GM23338 (cell line): ENCODE measurements at regions not wholly inside any gene's neighbourhood (a gene's known extent, or its start where the extent isn't known, plus 50 kb on each side); places are given as distances from the start of the nearest gene placed in this dataset.

Source experiments
- ATAC-seq: fragments of 200-7000 bp; cut with Tn5 transposase; 3 replicates; pipeline ENCODE4 v1.9.1; 2020
- DNase-seq: peaks from one replicate; pipeline ENCODE4 v3.0.0-alpha.2; 2015; ENCODE audit warnings: low spot score
- H2AFZ ChIP-seq: fragments of 200-600 bp; sonication (generic); 2 replicates; pipeline ENCODE4 v1.8.0; 2016; ENCODE audit warnings: antibody characterized with exemption, mild to moderate bottlenecking, moderate library complexity
- H3F3A ChIP-seq: fragments of 200-600 bp; sonication (generic); replicated peaks from 2 replicates; pipeline ENCODE4 v1.8.0; 2017; ENCODE audit warnings: antibody characterized with exemption, mixed run types, low read depth
- H3K27ac ChIP-seq: fragments of 200-600 bp; sonication (generic); 2 replicates; pipeline ENCODE4 v1.6.1; 2016; ENCODE audit warnings: low read depth
- H3K27me3 ChIP-seq: fragments of 200-600 bp; sonication (generic); 2 replicates; pipeline ENCODE4 v1.8.0; 2016; ENCODE audit warnings: mild to moderate bottlenecking, mixed run types, moderate library complexity; ENCODE audit not compliant: insufficient read depth
- H3K36me3 ChIP-seq: fragments of 200-600 bp; sonication (generic); 2 replicates; pipeline ENCODE4 v1.8.0; 2016; ENCODE audit warnings: mild to moderate bottlenecking; ENCODE audit not compliant: insufficient read depth
- H3K4me1 ChIP-seq: fragments of 200-600 bp; sonication (generic); 2 replicates; pipeline ENCODE4 v1.8.0; 2016; ENCODE audit warnings: mild to moderate bottlenecking, moderate library complexity; ENCODE audit not compliant: insufficient read depth
- H3K4me2 ChIP-seq: fragments of 200-600 bp; sonication (generic); 2 replicates; pipeline ENCODE4 v1.7.1; 2017; ENCODE audit warnings: mixed run types
- H3K4me3 ChIP-seq: fragments of 200-600 bp; sonication (generic); 2 replicates; pipeline ENCODE4 v1.6.1; 2016; ENCODE audit warnings: mixed run types
- H3K79me2 ChIP-seq: fragments of 200-600 bp; sonication (generic); replicated peaks from 2 replicates; pipeline ENCODE4 v1.8.0; 2017; ENCODE audit warnings: mild to moderate bottlenecking; ENCODE audit not compliant: insufficient read depth
- H3K9me2 ChIP-seq: fragments of 200-600 bp; sonication (generic); 2 replicates; pipeline ENCODE4 v1.8.0; 2017; ENCODE audit not compliant: insufficient read depth
- H4K20me1 ChIP-seq: fragments of 200-600 bp; sonication (generic); replicated peaks from 2 replicates; pipeline ENCODE4 v1.8.0; 2017; ENCODE audit warnings: mild to moderate bottlenecking; ENCODE audit not compliant: insufficient read depth
- H3K27ac Mint-ChIP-seq: 2 replicates; pipeline ENCODE4 v1.8.0; 2020; ENCODE audit warnings: inconsistent platforms, mild to moderate bottlenecking, moderate library complexity, mixed read lengths
- H3K27me3 Mint-ChIP-seq: 3 replicates; pipeline ENCODE4 v1.8.0; 2022; ENCODE audit warnings: low read depth, mild to moderate bottlenecking, moderate library complexity, mixed read lengths, inconsistent platforms; ENCODE audit not compliant: insufficient read depth, poor library complexity
- H3K36me3 Mint-ChIP-seq: 3 replicates; pipeline ENCODE4 v1.8.0; 2021; ENCODE audit warnings: low read depth, mild to moderate bottlenecking, inconsistent platforms, moderate library complexity, mixed read lengths
- H3K4me1 Mint-ChIP-seq: 3 replicates; pipeline ENCODE4 v1.8.0; 2020; ENCODE audit warnings: mild to moderate bottlenecking, inconsistent platforms, mixed read lengths
- H3K4me3 Mint-ChIP-seq: 3 replicates; pipeline ENCODE4 v1.8.0; 2021; ENCODE audit warnings: moderate library complexity, mild to moderate bottlenecking, inconsistent platforms, mixed read lengths
- H3K9me3 Mint-ChIP-seq: 3 replicates; pipeline ENCODE4 v1.8.0; 2020; ENCODE audit warnings: moderate library complexity, mild to moderate bottlenecking, inconsistent platforms, mixed read lengths
- CREB1 ChIP-seq: fragments of 250-450 bp; sonication (Bioruptor Pico); IDR thresholded peaks from 2 replicates; pipeline ENCODE4 v1.5.0; 2020; ENCODE audit warnings: low read depth, mild to moderate bottlenecking, moderate library complexity
- EZH2 ChIP-seq: fragments of 200-600 bp; sonication (generic); IDR thresholded peaks from one replicate; pipeline ENCODE4 v1.8.0; 2017; ENCODE audit warnings: antibody characterized with exemption, mild to moderate bottlenecking, low read depth; ENCODE audit not compliant: unreplicated experiment
- EZH2phosphoT487 ChIP-seq: fragments of 200-600 bp; sonication (generic); IDR thresholded peaks from one replicate; pipeline ENCODE4 v1.8.1; 2018; ENCODE audit warnings: antibody characterized with exemption; ENCODE audit not compliant: unreplicated experiment
- JUNB ChIP-seq: IDR thresholded peaks from one replicate; pipeline ENCODE4 v1.6.1; 2016; ENCODE audit warnings: antibody characterized with exemption; ENCODE audit not compliant: unreplicated experiment
- NANOG ChIP-seq: IDR thresholded peaks from 2 replicates; pipeline ENCODE4 v1.6.1; 2016; ENCODE audit warnings: antibody characterized with exemption, borderline replicate concordance
- POLR2AphosphoS5 ChIP-seq: IDR thresholded peaks from 2 replicates; pipeline ENCODE4 v1.6.1; 2016; ENCODE audit warnings: antibody characterized with exemption, low read depth
- STAT1 ChIP-seq: IDR thresholded peaks from one replicate; pipeline ENCODE4 v1.6.1; 2016; ENCODE audit warnings: antibody characterized with exemption; ENCODE audit not compliant: unreplicated experiment
- ZNF114 ChIP-seq: fragments of 250-450 bp; sonication (Bioruptor Pico); IDR thresholded peaks from 2 replicates; pipeline ENCODE4 v1.5.0; 2020; ENCODE audit warnings: mild to moderate bottlenecking, moderate library complexity
- ZNF331 ChIP-seq: fragments of 250-450 bp; sonication (Bioruptor Pico); IDR thresholded peaks from 2 replicates; pipeline ENCODE4 v1.5.0; 2020; ENCODE audit warnings: low read depth, mild to moderate bottlenecking, moderate library complexity
- TF ChIP-seq, protein P1 (sequence below): IDR thresholded peaks from one replicate; pipeline ENCODE4 v1.6.1; 2018; ENCODE audit warnings: antibody characterized with exemption; ENCODE audit not compliant: unreplicated experiment
- TF ChIP-seq, protein P2 (sequence below): fragments of 250-450 bp; sonication (Bioruptor Pico); IDR thresholded peaks from 2 replicates; pipeline ENCODE4 v1.5.0; 2020; ENCODE audit warnings: mild to moderate bottlenecking, moderate library complexity
- TF ChIP-seq, protein P3 (sequence below): IDR thresholded peaks from 2 replicates; pipeline ENCODE4 v1.6.1; 2016; ENCODE audit warnings: antibody characterized with exemption
- TF ChIP-seq, protein P4 (sequence below), 2 experiments: fragments of 200-600 bp in 1 of 2; sonication (generic) in 1 of 2; conservative IDR thresholded peaks; 2 replicates each; pipeline versions ENCODE4 v1.5.1 to v1.6.1; 2016 to 2017; ENCODE audit warnings: antibody characterized with exemption in 2 of 2, low read depth in 2 of 2, mild to moderate bottlenecking in 2 of 2, moderate library complexity in 1 of 2

DNA sequence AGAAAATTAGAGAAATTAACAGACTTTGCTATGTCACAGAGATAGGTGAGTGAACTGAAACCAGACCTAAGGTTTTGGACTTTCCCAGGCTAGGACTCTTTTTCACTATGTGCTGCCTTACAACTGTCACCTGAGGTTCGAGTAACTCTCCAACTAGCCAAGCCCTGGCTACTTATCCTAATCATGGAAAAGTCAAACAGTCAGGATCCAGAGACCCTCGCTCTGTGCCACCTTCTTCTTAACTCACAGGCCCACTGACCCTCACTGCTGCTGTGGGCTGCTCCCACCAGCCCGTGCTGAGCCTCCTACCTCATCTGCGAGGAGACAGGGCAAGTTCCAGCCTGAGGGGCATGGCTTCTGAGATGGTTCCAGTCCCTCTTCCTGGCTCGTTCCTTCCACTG is 211.4 kb upstream of the KLF14 start:
- Histone ChIP-seq H3K79me2 (no peaks in the 10 kb centered on the region; the same call in 1 of the 2 replicates), H3K9me2 (no peaks in the 10 kb centered on the region), H4K20me1 (no peaks in the 10 kb centered on the region), H3K4me2 (no peak overlapping the region), H3F3A (no peaks in the 10 kb centered on the region), H3K4me3 (no peak overlapping the region), H3K27me3 (no peaks in the 10 kb centered on the region), H3K4me1 (peaks cover 27% of the 10 kb centered on the region), H3K36me3 (no peaks in the 10 kb centered on the region), H2AFZ (no peak overlapping the region), H3K27ac (peak overlapping the region; percentile 3; the same call in 1 of the 2 replicates)
- peaks cover 4% of the 10 kb centered on the region; the same call in 1 of the 3 replicates for H3K36me3 Mint-ChIP-seq
- TF ChIP-seq, protein P1, sequence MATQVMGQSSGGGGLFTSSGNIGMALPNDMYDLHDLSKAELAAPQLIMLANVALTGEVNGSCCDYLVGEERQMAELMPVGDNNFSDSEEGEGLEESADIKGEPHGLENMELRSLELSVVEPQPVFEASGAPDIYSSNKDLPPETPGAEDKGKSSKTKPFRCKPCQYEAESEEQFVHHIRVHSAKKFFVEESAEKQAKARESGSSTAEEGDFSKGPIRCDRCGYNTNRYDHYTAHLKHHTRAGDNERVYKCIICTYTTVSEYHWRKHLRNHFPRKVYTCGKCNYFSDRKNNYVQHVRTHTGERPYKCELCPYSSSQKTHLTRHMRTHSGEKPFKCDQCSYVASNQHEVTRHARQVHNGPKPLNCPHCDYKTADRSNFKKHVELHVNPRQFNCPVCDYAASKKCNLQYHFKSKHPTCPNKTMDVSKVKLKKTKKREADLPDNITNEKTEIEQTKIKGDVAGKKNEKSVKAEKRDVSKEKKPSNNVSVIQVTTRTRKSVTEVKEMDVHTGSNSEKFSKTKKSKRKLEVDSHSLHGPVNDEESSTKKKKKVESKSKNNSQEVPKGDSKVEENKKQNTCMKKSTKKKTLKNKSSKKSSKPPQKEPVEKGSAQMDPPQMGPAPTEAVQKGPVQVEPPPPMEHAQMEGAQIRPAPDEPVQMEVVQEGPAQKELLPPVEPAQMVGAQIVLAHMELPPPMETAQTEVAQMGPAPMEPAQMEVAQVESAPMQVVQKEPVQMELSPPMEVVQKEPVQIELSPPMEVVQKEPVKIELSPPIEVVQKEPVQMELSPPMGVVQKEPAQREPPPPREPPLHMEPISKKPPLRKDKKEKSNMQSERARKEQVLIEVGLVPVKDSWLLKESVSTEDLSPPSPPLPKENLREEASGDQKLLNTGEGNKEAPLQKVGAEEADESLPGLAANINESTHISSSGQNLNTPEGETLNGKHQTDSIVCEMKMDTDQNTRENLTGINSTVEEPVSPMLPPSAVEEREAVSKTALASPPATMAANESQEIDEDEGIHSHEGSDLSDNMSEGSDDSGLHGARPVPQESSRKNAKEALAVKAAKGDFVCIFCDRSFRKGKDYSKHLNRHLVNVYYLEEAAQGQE: no peak
- TF ChIP-seq, protein P2, sequence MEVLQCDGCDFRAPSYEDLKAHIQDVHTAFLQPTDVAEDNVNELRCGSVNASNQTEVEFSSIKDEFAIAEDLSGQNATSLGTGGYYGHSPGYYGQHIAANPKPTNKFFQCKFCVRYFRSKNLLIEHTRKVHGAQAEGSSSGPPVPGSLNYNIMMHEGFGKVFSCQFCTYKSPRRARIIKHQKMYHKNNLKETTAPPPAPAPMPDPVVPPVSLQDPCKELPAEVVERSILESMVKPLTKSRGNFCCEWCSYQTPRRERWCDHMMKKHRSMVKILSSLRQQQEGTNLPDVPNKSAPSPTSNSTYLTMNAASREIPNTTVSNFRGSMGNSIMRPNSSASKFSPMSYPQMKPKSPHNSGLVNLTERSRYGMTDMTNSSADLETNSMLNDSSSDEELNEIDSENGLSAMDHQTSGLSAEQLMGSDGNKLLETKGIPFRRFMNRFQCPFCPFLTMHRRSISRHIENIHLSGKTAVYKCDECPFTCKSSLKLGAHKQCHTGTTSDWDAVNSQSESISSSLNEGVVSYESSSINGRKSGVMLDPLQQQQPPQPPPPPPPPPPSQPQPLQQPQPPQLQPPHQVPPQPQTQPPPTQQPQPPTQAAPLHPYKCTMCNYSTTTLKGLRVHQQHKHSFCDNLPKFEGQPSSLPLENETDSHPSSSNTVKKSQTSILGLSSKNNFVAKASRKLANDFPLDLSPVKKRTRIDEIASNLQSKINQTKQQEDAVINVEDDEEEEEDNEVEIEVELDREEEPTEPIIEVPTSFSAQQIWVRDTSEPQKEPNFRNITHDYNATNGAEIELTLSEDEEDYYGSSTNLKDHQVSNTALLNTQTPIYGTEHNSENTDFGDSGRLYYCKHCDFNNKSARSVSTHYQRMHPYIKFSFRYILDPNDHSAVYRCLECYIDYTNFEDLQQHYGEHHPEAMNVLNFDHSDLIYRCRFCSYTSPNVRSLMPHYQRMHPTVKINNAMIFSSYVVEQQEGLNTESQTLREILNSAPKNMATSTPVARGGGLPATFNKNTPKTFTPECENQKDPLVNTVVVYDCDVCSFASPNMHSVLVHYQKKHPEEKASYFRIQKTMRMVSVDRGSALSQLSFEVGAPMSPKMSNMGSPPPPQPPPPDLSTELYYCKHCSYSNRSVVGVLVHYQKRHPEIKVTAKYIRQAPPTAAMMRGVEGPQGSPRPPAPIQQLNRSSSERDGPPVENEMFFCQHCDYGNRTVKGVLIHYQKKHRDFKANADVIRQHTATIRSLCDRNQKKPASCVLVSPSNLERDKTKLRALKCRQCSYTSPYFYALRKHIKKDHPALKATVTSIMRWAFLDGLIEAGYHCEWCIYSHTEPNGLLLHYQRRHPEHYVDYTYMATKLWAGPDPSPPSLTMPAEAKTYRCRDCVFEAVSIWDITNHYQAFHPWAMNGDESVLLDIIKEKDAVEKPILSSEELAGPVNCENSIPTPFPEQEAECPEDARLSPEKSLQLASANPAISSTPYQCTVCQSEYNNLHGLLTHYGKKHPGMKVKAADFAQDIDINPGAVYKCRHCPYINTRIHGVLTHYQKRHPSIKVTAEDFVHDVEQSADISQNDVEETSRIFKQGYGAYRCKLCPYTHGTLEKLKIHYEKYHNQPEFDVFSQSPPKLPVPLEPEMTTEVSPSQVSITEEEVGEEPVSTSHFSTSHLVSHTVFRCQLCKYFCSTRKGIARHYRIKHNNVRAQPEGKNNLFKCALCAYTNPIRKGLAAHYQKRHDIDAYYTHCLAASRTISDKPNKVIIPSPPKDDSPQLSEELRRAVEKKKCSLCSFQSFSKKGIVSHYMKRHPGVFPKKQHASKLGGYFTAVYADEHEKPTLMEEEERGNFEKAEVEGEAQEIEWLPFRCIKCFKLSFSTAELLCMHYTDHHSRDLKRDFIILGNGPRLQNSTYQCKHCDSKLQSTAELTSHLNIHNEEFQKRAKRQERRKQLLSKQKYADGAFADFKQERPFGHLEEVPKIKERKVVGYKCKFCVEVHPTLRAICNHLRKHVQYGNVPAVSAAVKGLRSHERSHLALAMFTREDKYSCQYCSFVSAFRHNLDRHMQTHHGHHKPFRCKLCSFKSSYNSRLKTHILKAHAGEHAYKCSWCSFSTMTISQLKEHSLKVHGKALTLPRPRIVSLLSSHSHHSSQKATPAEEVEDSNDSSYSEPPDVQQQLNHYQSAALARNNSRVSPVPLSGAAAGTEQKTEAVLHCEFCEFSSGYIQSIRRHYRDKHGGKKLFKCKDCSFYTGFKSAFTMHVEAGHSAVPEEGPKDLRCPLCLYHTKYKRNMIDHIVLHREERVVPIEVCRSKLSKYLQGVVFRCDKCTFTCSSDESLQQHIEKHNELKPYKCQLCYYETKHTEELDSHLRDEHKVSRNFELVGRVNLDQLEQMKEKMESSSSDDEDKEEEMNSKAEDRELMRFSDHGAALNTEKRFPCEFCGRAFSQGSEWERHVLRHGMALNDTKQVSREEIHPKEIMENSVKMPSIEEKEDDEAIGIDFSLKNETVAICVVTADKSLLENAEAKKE (CRISPR knock-in tag): no peak
- TF ChIP-seq JUNB (no peak), CREB1 (CRISPR knock-in tag) (no peak), ZNF114 (CRISPR knock-in tag) (no peak), ZNF331 (CRISPR knock-in tag) (no peak), EZH2phosphoT487 (no peak), STAT1 (no peak), POLR2AphosphoS5 (no peak), EZH2 (no peak), NANOG (no peak)
- TF ChIP-seq, protein P3, sequence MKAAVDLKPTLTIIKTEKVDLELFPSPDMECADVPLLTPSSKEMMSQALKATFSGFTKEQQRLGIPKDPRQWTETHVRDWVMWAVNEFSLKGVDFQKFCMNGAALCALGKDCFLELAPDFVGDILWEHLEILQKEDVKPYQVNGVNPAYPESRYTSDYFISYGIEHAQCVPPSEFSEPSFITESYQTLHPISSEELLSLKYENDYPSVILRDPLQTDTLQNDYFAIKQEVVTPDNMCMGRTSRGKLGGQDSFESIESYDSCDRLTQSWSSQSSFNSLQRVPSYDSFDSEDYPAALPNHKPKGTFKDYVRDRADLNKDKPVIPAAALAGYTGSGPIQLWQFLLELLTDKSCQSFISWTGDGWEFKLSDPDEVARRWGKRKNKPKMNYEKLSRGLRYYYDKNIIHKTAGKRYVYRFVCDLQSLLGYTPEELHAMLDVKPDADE: no peak
- TF ChIP-seq, protein P4, sequence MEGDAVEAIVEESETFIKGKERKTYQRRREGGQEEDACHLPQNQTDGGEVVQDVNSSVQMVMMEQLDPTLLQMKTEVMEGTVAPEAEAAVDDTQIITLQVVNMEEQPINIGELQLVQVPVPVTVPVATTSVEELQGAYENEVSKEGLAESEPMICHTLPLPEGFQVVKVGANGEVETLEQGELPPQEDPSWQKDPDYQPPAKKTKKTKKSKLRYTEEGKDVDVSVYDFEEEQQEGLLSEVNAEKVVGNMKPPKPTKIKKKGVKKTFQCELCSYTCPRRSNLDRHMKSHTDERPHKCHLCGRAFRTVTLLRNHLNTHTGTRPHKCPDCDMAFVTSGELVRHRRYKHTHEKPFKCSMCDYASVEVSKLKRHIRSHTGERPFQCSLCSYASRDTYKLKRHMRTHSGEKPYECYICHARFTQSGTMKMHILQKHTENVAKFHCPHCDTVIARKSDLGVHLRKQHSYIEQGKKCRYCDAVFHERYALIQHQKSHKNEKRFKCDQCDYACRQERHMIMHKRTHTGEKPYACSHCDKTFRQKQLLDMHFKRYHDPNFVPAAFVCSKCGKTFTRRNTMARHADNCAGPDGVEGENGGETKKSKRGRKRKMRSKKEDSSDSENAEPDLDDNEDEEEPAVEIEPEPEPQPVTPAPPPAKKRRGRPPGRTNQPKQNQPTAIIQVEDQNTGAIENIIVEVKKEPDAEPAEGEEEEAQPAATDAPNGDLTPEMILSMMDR (conservative IDR thresholded peaks at IDR 0.05; ENCODE audit: low read depth in 2 of 2): no peak
- ATAC-seq: no peak
- H3K4me3 Mint-ChIP-seq: no peak overlapping the region
- H3K9me3 Mint-ChIP-seq: no peaks in the 10 kb centered on the region
- H3K4me1 Mint-ChIP-seq: peaks cover 38% of the 10 kb centered on the region
- H3K27ac Mint-ChIP-seq: no peak overlapping the region
- peaks cover 5% of the 10 kb centered on the region for H3K27me3 Mint-ChIP-seq
- no peak for DNase-seq
